Activated T-cell treated with anti-CD3 and anti-CD28 coated beads, Interleukin-2, amount 50 U/mL, for 72 hours (primary cell): ENCODE measurements at regions not wholly inside any gene's neighbourhood (a gene's known extent, or its start where the extent isn't known, plus 50 kb on each side); places are given as distances from the start of the nearest gene placed in this dataset.

Experiments used
- ATAC-seq, 2 donors: fragments of 150-1000 bp; cut with Tn5 transposase; replicated peaks in 1 of 2; 2 replicates each; pipeline ENCODE4 v1.10.0; 2021; ENCODE audit warnings: moderate library complexity in 2 of 2, mild to moderate bottlenecking in 1 of 2
- DNase-seq, 2 donors: peaks; one replicate each; pipeline ENCODE4 v3.0.0; 2021 to 2022; ENCODE audit warnings: mixed read lengths in 1 of 2
- H3K27ac Mint-ChIP-seq: one replicate; pipeline ENCODE4 v1.8.0; 2022; ENCODE audit warnings: mild to moderate bottlenecking, moderate library complexity, mixed read lengths
- H3K27me3 Mint-ChIP-seq: one replicate; pipeline ENCODE4 v1.8.0; 2022; ENCODE audit warnings: low read depth, mixed read lengths
- H3K36me3 Mint-ChIP-seq, 2 donors: one replicate each; pipeline ENCODE4 v1.8.0; 2022; ENCODE audit warnings: mixed read lengths in 2 of 2, mild to moderate bottlenecking in 1 of 2; ENCODE audit not compliant: insufficient read depth in 2 of 2
- H3K4me1 Mint-ChIP-seq: one replicate; pipeline ENCODE4 v1.8.0; 2022; ENCODE audit warnings: low read depth, mixed read lengths
- H3K4me3 Mint-ChIP-seq, 2 donors: one replicate each; pipeline ENCODE4 v1.8.0; 2022; ENCODE audit warnings: mild to moderate bottlenecking in 2 of 2, mixed read lengths in 2 of 2, moderate library complexity in 2 of 2
- H3K9me3 Mint-ChIP-seq, 2 donors: one replicate each; pipeline ENCODE4 v1.8.0; 2022; ENCODE audit warnings: mixed read lengths in 2 of 2

- ATAC-seq (no peak), DNase-seq (no peak)
- Mint-ChIP-seq H3K9me3 (peaks cover 4 to 6% of the 10 kb centered on the region in 2 donors), H3K27ac (no peak overlapping the region), H3K27me3 (no peaks in the 10 kb centered on the region), H3K4me1 (no peaks in the 10 kb centered on the region), H3K4me3 (no peak overlapping the region), H3K36me3 (no peaks in the 10 kb centered on the region)
Observed at GRCh38 chr4:23635468-23635867, 254.4 kb downstream of the PPARGC1A start.

- ATAC-seq (no peak), DNase-seq (no peak)
- Mint-ChIP-seq H3K4me1 (no peaks in the 10 kb centered on the region), H3K27me3 (no peaks in the 10 kb centered on the region), H3K27ac (no peak overlapping the region), H3K9me3 (peaks cover 4 to 5% of the 10 kb centered on the region in 2 donors), H3K4me3 (no peak overlapping the region), H3K36me3 (no peaks in the 10 kb centered on the region)
Observed at GRCh38 chr4:23631255-23631950, 258.4 kb downstream of the PPARGC1A start.

DNA sequence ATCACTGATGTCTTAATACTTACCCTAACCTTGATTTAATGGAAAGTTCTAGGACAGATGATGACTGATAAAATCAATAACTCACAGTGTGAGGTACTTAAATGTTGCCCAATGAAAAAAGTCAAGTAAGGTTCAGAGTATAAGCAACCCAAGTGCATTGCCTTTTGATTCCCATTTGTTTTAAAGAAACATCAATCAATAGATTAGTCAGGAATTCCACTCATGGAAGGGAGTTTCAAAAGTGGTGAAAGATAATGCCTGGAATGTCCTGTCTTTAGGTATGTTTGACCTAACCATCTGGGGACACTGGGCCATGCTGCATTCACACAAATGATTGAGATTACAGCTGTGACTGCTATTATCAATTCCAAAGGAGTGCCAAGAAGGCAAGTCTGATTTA, 259.7 kb downstream of the PPARGC1A start:
- peaks cover 4% of the 10 kb centered on the region in 2 donors for H3K9me3 Mint-ChIP-seq
- no peaks in the 10 kb centered on the region for H3K27me3 Mint-ChIP-seq
- H3K4me1 Mint-ChIP-seq: no peaks in the 10 kb centered on the region
- DNase-seq (no peak), ATAC-seq (no peak)
- no peaks in the 10 kb centered on the region for H3K36me3 Mint-ChIP-seq
- H3K27ac Mint-ChIP-seq: no peak overlapping the region
- no peak overlapping the region for H3K4me3 Mint-ChIP-seq

- ATAC-seq (no peak), DNase-seq (no peak)
- H3K27ac Mint-ChIP-seq: no peak overlapping the region
- no peaks in the 10 kb centered on the region for H3K36me3 Mint-ChIP-seq
- H3K27me3 Mint-ChIP-seq: no peaks in the 10 kb centered on the region
- H3K4me3 Mint-ChIP-seq: no peak overlapping the region
- peaks cover 4% of the 10 kb centered on the region in 2 donors for H3K9me3 Mint-ChIP-seq
- H3K4me1 Mint-ChIP-seq: no peaks in the 10 kb centered on the region
Observed at GRCh38 chr4:23629421-23629820, 260.4 kb downstream of the PPARGC1A start.

DNA sequence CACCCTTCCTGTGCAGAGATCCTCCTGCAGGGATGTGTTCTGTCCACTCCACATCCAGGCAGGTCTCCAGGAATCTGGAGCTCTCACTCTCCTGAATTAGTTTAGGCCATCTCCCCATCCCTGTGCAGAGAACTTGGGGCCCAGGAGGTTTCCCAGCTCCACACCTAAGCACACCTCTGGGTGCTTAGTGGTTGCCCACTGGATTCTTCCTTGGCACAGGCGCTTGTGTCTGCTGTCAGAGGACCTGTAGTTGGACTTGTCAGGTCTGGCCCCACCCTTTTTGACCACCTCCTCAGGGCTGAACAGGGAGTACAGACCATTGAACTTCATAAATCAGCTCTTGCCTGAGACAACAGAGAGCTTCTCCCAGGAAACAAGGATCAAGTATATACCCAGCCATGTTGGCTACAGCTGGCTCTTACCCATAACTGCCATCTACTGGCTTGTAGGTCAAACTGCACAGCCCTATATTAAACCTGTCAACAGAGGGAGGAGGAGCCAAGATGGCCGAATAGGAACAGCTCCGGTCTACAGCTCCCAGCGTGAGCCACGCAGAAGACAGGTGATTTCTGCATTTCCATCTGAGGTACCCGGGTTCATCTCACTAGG, 275.5 kb downstream of the PPARGC1A start:
- no peak for DNase-seq
- no peak overlapping the region for H3K27ac Mint-ChIP-seq
- H3K27me3 Mint-ChIP-seq: no peaks in the 10 kb centered on the region
- no peaks in the 10 kb centered on the region for H3K4me1 Mint-ChIP-seq
- no peak for ATAC-seq
- H3K4me3 Mint-ChIP-seq: no peak overlapping the region
- H3K36me3 Mint-ChIP-seq: no peaks in the 10 kb centered on the region
- H3K9me3 Mint-ChIP-seq: peaks cover 0 to 3% of the 10 kb centered on the region in 2 donors

DNA sequence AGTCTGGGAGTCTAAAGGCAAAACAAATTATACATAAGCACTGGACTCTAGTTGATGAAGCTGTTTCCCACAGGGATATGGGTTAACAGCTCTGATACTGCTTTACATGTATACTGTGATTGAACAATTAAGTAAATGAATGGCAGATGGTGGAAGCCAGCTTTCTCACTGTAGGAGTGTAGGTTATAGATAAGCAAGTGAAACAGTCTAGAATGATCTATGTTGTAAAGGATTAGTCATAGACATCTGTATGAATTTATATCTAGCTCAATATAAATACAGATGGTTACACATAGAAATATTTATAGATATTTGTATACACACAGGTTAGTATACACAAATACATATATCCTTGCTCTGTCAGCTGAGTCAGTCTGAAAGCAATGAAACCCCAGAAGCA, 276.1 kb downstream of the PPARGC1A start:
- ATAC-seq: no peak
- no peak for DNase-seq
- Mint-ChIP-seq H3K4me1 (no peaks in the 10 kb centered on the region), H3K4me3 (no peak overlapping the region), H3K9me3 (peaks cover 0 to 3% of the 10 kb centered on the region in 2 donors), H3K27ac (no peak overlapping the region), H3K36me3 (no peaks in the 10 kb centered on the region), H3K27me3 (no peaks in the 10 kb centered on the region)

DNA sequence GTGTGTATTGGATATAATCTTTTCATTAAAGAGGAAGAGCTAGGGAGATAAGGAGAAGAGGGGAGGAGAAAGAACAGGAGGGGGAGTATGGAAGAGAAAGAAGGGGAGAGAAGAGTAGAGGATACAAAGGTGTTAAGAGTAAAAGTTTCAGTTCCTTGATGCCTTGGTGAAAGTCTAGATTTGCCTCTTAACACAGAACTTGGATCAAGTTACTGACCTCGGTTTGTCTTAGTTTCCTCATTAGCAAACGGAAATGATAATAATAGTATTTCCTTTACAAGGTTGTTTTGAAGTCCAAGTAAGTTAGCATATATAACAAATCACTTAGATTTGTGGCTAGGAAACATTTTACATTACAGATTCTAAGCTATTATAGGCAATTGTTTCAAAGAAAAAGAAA, 287.1 kb downstream of the PPARGC1A start:
- no peak overlapping the region for H3K4me3 Mint-ChIP-seq

GRCh38 chr4:23594125-23594524, 295.7 kb downstream of the PPARGC1A start:
- H3K9me3 Mint-ChIP-seq: peaks cover 2% of the 10 kb centered on the region in 2 donors
- no peaks in the 10 kb centered on the region for H3K27me3 Mint-ChIP-seq
- H3K27ac Mint-ChIP-seq: no peak overlapping the region
- no peaks in the 10 kb centered on the region for H3K36me3 Mint-ChIP-seq
- ATAC-seq (no peak), DNase-seq (no peak)
- no peaks in the 10 kb centered on the region for H3K4me1 Mint-ChIP-seq
- no peak overlapping the region for H3K4me3 Mint-ChIP-seq

More for the DNA sequence above, 287.1 kb downstream of the PPARGC1A start:
- no peak for ATAC-seq
- H3K27ac Mint-ChIP-seq: no peak overlapping the region
- no peaks in the 10 kb centered on the region for H3K27me3 Mint-ChIP-seq
- no peaks in the 10 kb centered on the region for H3K4me1 Mint-ChIP-seq
- peaks cover 0 to 3% of the 10 kb centered on the region in 2 donors for H3K9me3 Mint-ChIP-seq
- DNase-seq: no peak
- H3K36me3 Mint-ChIP-seq: no peaks in the 10 kb centered on the region

- DNase-seq (no peak), ATAC-seq (no peak)
- Mint-ChIP-seq H3K27me3 (no peaks in the 10 kb centered on the region), H3K36me3 (no peaks in the 10 kb centered on the region), H3K4me1 (no peaks in the 10 kb centered on the region), H3K4me3 (no peak overlapping the region), H3K27ac (no peak overlapping the region), H3K9me3 (peaks cover 2% of the 10 kb centered on the region in 2 donors)
Observed at GRCh38 chr4:23590431-23590830, 299.4 kb downstream of the PPARGC1A start.

- no peaks in the 10 kb centered on the region for H3K36me3 Mint-ChIP-seq
- no peaks in the 10 kb centered on the region for H3K9me3 Mint-ChIP-seq
- DNase-seq (no peak), ATAC-seq (no peak)
- H3K4me3 Mint-ChIP-seq: no peak overlapping the region
- H3K4me1 Mint-ChIP-seq: no peaks in the 10 kb centered on the region
- no peaks in the 10 kb centered on the region for H3K27me3 Mint-ChIP-seq
- H3K27ac Mint-ChIP-seq: no peak overlapping the region
Observed at GRCh38 chr4:23584024-23584423, 305.8 kb downstream of the PPARGC1A start.

DNA sequence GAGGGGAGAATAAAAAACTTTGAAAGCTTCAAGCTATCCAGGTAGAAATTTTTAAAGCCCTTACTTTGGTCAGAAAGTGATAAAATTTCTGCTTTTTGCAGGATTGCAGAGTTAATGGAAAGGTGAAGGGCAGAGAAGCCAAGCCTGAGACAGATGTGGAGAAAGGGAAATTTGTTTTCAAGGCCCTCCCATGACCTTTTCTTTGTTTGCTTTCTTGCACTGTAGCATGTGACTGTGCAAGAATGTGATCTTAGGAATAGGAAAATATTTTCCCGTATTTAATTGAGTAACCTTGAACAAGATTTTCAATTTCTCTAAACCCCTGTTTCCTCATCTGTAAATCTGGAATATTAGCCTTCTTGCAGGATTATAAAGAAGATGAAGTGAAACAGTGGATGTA, 307.2 kb downstream of the PPARGC1A start:
- ATAC-seq: no peak
- Mint-ChIP-seq H3K27ac (no peak overlapping the region), H3K4me3 (no peak overlapping the region), H3K36me3 (no peaks in the 10 kb centered on the region), H3K27me3 (no peaks in the 10 kb centered on the region), H3K4me1 (no peaks in the 10 kb centered on the region), H3K9me3 (no peaks in the 10 kb centered on the region)
- no peak for DNase-seq

GRCh38 chr4:23579166-23579565, 310.7 kb downstream of the PPARGC1A start:
- no peak for DNase-seq
- no peaks in the 10 kb centered on the region for H3K27me3 Mint-ChIP-seq
- ATAC-seq: no peak
- no peak overlapping the region for H3K27ac Mint-ChIP-seq
- no peaks in the 10 kb centered on the region for H3K9me3 Mint-ChIP-seq
- H3K4me1 Mint-ChIP-seq: no peaks in the 10 kb centered on the region
- no peaks in the 10 kb centered on the region for H3K36me3 Mint-ChIP-seq
- no peak overlapping the region for H3K4me3 Mint-ChIP-seq

DNA sequence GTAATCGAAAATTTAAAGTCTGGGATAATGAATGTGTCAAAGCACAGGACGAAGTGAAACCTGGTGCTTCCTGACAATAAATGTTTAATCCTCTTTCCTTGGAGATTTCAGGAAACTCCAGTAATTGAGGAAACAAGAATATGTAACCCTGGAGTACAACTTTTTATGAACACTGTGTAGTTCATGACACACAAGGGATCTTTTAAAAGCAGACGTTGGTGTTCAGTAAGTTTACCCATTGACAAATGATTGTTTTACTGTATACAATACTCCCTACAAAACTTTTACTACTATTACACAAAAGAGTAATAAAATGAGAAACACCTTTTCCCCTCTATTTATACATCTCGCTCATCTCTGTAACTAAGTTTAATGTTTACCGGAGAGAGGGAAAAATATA, 312.4 kb downstream of the PPARGC1A start:
- DNase-seq (no peak), ATAC-seq (no peak)
- Mint-ChIP-seq H3K27me3 (no peaks in the 10 kb centered on the region), H3K4me3 (no peak overlapping the region), H3K27ac (no peak overlapping the region), H3K9me3 (peaks cover 0 to 2% of the 10 kb centered on the region in 2 donors), H3K4me1 (no peaks in the 10 kb centered on the region), H3K36me3 (no peaks in the 10 kb centered on the region)

GRCh38 chr4:23572382-23572781, 317.5 kb downstream of the PPARGC1A start:
- H3K36me3 Mint-ChIP-seq: no peaks in the 10 kb centered on the region
- no peak overlapping the region for H3K27ac Mint-ChIP-seq
- peaks cover 0 to 7% of the 10 kb centered on the region in 2 donors for H3K9me3 Mint-ChIP-seq
- H3K27me3 Mint-ChIP-seq: no peaks in the 10 kb centered on the region
- DNase-seq (no peak), ATAC-seq (no peak)
- no peaks in the 10 kb centered on the region for H3K4me1 Mint-ChIP-seq
- no peak overlapping the region for H3K4me3 Mint-ChIP-seq
